ENCODE measurements at regions not wholly inside any gene's neighbourhood (a gene's known extent, or its start where the extent isn't known, plus 50 kb on each side); places are given as distances from the start of the nearest gene placed in this dataset.

GRCh38 chr1:217348960-217349664 lies 281.8 kb downstream of the GPATCH2 start:
- Histone ChIP-seq H3K4me3 (no peak overlapping the region), H3K27me3 (replicated peaks; ENCODE audit: insufficient read depth) (no peaks in the 10 kb centered on the region), H3K36me3 (no peaks in the 10 kb centered on the region), H3K27ac (no peak overlapping the region), H3K4me1 (ENCODE audit: control insufficient read depth in 1 of 2, low read depth in 2 of 2) (no peaks in the 10 kb centered on the region), H3K9me3 (no peaks in the 10 kb centered on the region)
- DNase-seq (ENCODE audit: low spot score) = no peak
- ATAC-seq (ENCODE audit: insufficient number of reproducible peaks, low FRiP score, low read depth) = no peak
- TF ChIP-seq CTCF (IDR thresholded peaks at IDR 0.05) = no peak

DNA sequence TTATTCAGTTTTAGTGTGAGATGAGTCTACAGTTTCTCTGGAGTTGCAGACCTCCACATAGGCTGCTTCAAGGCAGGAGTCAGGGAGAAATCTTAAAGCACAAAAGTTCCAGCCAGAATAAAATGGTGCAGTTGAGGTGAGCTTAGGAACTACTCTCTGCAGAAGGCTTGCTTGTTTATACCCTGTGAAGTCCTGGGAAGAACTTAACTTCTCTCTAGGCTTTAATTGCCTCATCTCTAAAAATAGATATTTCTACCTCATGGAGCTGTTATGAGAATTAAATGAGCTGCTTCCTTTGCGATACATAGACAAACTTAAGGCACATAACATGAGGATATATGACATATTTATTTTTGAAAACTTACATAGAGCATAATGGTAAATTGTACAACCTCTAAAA lies 286.2 kb downstream of the GPATCH2 start:
- Histone ChIP-seq H3K27me3 (replicated peaks; ENCODE audit: insufficient read depth) (no peaks in the 10 kb centered on the region), H3K4me1 (ENCODE audit: control insufficient read depth in 1 of 2, low read depth in 2 of 2) (no peaks in the 10 kb centered on the region), H3K4me3 (no peak overlapping the region), H3K36me3 (no peaks in the 10 kb centered on the region), H3K27ac (no peak overlapping the region), H3K9me3 (no peaks in the 10 kb centered on the region)
- DNase-seq (ENCODE audit: low spot score) = no peak
- ATAC-seq (ENCODE audit: insufficient number of reproducible peaks, low FRiP score, low read depth) = no peak
- no peak for TF ChIP-seq CTCF (IDR thresholded peaks at IDR 0.05)

GRCh38 chr1:217343907-217344306 lies 287.0 kb downstream of the GPATCH2 start:
- H3K4me1 ChIP-seq (ENCODE audit: control insufficient read depth in 1 of 2, low read depth in 2 of 2) = no peaks in the 10 kb centered on the region
- H3K27me3 ChIP-seq (replicated peaks; ENCODE audit: insufficient read depth) = no peaks in the 10 kb centered on the region
- H3K9me3 ChIP-seq = no peaks in the 10 kb centered on the region
- H3K27ac ChIP-seq = no peak overlapping the region
- no peak for TF ChIP-seq CTCF (IDR thresholded peaks at IDR 0.05)
- ATAC-seq (ENCODE audit: insufficient number of reproducible peaks, low FRiP score, low read depth) (no peak), DNase-seq (ENCODE audit: low spot score) (no peak)
- no peaks in the 10 kb centered on the region for H3K36me3 ChIP-seq
- no peak overlapping the region for H3K4me3 ChIP-seq

DNA sequence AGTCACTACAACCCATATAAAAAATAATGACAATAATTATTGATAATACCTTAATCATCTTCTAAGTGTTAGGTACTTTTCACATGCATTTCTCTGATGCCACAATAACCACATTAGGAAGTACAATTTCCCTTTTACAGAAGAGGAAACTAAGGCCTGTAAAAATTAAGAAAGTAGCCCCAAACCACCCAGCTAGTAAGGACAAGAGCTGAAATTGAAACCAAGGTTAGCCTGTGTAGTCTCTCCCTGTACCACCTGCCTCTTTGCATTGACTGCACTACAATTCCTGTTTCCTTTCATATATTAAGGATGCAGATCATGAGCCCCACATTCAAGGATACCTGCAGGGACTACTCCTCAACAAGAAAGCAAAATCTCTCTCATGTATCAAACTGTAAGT lies 288.8 kb downstream of the GPATCH2 start:
- Histone ChIP-seq H3K4me3 (no peak overlapping the region), H3K4me1 (ENCODE audit: control insufficient read depth in 1 of 2, low read depth in 2 of 2) (no peaks in the 10 kb centered on the region), H3K36me3 (no peaks in the 10 kb centered on the region), H3K27ac (no peak overlapping the region), H3K9me3 (no peaks in the 10 kb centered on the region), H3K27me3 (replicated peaks; ENCODE audit: insufficient read depth) (no peaks in the 10 kb centered on the region)
- DNase-seq (ENCODE audit: low spot score) (no peak), ATAC-seq (ENCODE audit: insufficient number of reproducible peaks, low FRiP score, low read depth) (no peak)
- TF ChIP-seq CTCF (IDR thresholded peaks at IDR 0.05) = no peak

DNA sequence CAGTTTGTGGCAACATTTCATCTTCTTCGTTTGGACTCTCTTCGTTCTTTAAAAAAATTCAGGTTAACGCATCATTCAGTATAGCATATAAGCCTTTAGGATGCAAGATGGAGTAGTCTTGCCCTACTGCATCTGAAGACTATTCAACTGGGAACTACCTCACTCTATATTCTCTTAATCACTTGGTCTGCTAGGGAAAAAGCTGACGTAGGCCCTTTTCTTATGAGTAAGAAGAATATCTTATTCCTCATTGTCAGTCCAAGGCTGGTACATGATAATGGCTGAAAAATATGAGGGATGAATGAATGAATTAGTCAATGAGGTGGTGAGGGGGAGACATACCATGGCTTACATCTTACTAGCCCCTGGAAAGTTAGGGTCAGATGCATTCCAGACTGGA lies 294.2 kb downstream of the GPATCH2 start:
- DNase-seq (ENCODE audit: low spot score) (no peak), ATAC-seq (ENCODE audit: insufficient number of reproducible peaks, low FRiP score, low read depth) (no peak)
- TF ChIP-seq CTCF (IDR thresholded peaks at IDR 0.05) = no peak
- no peak overlapping the region for H3K4me3 ChIP-seq
- no peaks in the 10 kb centered on the region for H3K9me3 ChIP-seq
- H3K4me1 ChIP-seq (ENCODE audit: control insufficient read depth in 1 of 2, low read depth in 2 of 2) = peaks cover 0 to 12% of the 10 kb centered on the region in 2 donors
- H3K27me3 ChIP-seq (replicated peaks; ENCODE audit: insufficient read depth) = no peaks in the 10 kb centered on the region
- no peaks in the 10 kb centered on the region for H3K36me3 ChIP-seq
- no peak overlapping the region for H3K27ac ChIP-seq

Measured in thoracic aorta (tissue), 2 donors.